ENCODE measurements at regions not wholly inside any gene's neighbourhood (a gene's known extent, or its start where the extent isn't known, plus 50 kb on each side); places are given as distances from the start of the nearest gene placed in this dataset.

DNA sequence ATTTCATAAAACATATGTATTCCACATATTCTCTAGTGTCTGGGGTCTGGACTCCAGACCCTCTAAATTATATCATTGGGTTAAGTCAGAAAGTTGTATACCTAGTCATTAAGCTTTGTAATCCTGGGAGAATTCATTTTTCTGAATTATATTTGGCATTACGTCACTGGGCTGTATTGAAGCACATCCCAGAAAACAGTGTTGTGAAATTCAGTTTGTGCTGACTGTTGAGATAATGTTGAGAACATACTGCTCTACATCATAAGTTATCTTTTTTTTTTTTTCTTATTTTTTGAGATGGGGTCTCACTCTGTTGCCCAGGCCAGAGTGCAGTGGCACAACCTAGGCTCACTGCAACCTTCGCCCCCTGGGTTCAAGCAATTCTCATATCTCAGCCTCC is 153.1 kb upstream of the STT3B start:
- no peak for TF ChIP-seq POLR2A (IDR thresholded peaks at IDR 0.05)
- TF ChIP-seq, protein P1, sequence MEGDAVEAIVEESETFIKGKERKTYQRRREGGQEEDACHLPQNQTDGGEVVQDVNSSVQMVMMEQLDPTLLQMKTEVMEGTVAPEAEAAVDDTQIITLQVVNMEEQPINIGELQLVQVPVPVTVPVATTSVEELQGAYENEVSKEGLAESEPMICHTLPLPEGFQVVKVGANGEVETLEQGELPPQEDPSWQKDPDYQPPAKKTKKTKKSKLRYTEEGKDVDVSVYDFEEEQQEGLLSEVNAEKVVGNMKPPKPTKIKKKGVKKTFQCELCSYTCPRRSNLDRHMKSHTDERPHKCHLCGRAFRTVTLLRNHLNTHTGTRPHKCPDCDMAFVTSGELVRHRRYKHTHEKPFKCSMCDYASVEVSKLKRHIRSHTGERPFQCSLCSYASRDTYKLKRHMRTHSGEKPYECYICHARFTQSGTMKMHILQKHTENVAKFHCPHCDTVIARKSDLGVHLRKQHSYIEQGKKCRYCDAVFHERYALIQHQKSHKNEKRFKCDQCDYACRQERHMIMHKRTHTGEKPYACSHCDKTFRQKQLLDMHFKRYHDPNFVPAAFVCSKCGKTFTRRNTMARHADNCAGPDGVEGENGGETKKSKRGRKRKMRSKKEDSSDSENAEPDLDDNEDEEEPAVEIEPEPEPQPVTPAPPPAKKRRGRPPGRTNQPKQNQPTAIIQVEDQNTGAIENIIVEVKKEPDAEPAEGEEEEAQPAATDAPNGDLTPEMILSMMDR (IDR thresholded peaks at IDR 0.05) = no peak

All from esophagus squamous epithelium (tissue), 4 donors.